ENCODE measurements at regions not wholly inside any gene's neighbourhood (a gene's known extent, or its start where the extent isn't known, plus 50 kb on each side); places are given as distances from the start of the nearest gene placed in this dataset.

DNA sequence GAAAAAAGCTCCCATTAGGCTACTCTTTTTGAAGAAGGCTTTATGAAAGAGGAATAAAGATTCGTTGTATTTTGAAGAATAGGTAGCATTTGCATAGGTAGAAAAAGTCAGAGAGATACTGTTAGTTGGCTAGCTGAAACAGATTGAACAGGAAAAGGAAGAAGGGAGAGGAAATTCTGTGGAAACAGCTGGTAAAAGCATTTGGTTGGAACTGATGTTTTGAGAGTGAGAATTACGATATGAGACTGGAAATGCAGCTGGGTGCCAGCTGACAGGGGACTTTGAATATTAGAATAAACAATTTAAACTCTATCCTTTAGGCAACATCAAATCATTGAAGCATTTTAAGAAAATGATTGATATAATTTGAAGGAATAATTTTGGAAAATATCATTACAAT lies 96.7 kb upstream of the CNTNAP5 start (continued):
- TF ChIP-seq ZNF462 (CRISPR knock-in tag; IDR thresholded peaks at IDR 0.05), result no peak

GRCh38 chr2:123935405-123935804 lies 89.7 kb upstream of the CNTNAP5 start:
- Histone ChIP-seq H4K20me1 (replicated peaks; ENCODE audit: insufficient read depth) (no peaks in the 10 kb centered on the region), H3K27me3 (ENCODE audit: insufficient read depth) (no peaks in the 10 kb centered on the region), H3K4me1 (ENCODE audit: insufficient read depth) (no peaks in the 10 kb centered on the region), H3K4me3 (no peak overlapping the region), H2AFZ (no peak overlapping the region), H3K79me2 (replicated peaks; ENCODE audit: insufficient read depth) (no peaks in the 10 kb centered on the region), H3F3A (replicated peaks; ENCODE audit: low read depth) (no peaks in the 10 kb centered on the region), H3K27ac (ENCODE audit: low read depth) (no peak overlapping the region), H3K4me2 (no peak overlapping the region), H3K9me2 (ENCODE audit: insufficient read depth) (peaks cover 3% of the 10 kb centered on the region; the same call in 1 of the 2 replicates), H3K36me3 (ENCODE audit: insufficient read depth) (no peaks in the 10 kb centered on the region)
- DNase-seq (ENCODE audit: low spot score) (no peak), ATAC-seq (no peak)
- H3K4me3 Mint-ChIP-seq, result no peak overlapping the region
- no peak overlapping the region for H3K27ac Mint-ChIP-seq
- no peaks in the 10 kb centered on the region for H3K4me1 Mint-ChIP-seq
- no peaks in the 10 kb centered on the region for H3K27me3 Mint-ChIP-seq (ENCODE audit: insufficient read depth, low read depth, poor library complexity)
- peaks cover 6% of the 10 kb centered on the region; the same call in 1 of the 3 replicates for H3K36me3 Mint-ChIP-seq (ENCODE audit: low read depth)
- peaks cover 6% of the 10 kb centered on the region; the same call in 2 of the 3 replicates for H3K9me3 Mint-ChIP-seq
- TF ChIP-seq EZH2 (IDR thresholded peaks at IDR 0.05; ENCODE audit: low read depth, unreplicated experiment) (no peak), EZH2phosphoT487 (IDR thresholded peaks at IDR 0.05; ENCODE audit: unreplicated experiment) (no peak), JUNB (IDR thresholded peaks at IDR 0.05; ENCODE audit: unreplicated experiment) (no peak), NANOG (IDR thresholded peaks at IDR 0.05; ENCODE audit: borderline replicate concordance) (no peak), ZNF331 (CRISPR knock-in tag; IDR thresholded peaks at IDR 0.05; ENCODE audit: low read depth) (no peak), ZNF462 (CRISPR knock-in tag; IDR thresholded peaks at IDR 0.05) (no peak), ZNF114 (CRISPR knock-in tag; IDR thresholded peaks at IDR 0.05) (no peak)
- TF ChIP-seq, protein P1, sequence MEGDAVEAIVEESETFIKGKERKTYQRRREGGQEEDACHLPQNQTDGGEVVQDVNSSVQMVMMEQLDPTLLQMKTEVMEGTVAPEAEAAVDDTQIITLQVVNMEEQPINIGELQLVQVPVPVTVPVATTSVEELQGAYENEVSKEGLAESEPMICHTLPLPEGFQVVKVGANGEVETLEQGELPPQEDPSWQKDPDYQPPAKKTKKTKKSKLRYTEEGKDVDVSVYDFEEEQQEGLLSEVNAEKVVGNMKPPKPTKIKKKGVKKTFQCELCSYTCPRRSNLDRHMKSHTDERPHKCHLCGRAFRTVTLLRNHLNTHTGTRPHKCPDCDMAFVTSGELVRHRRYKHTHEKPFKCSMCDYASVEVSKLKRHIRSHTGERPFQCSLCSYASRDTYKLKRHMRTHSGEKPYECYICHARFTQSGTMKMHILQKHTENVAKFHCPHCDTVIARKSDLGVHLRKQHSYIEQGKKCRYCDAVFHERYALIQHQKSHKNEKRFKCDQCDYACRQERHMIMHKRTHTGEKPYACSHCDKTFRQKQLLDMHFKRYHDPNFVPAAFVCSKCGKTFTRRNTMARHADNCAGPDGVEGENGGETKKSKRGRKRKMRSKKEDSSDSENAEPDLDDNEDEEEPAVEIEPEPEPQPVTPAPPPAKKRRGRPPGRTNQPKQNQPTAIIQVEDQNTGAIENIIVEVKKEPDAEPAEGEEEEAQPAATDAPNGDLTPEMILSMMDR (conservative IDR thresholded peaks at IDR 0.05; ENCODE audit: low read depth in 2 of 2), result peak; percentile 24 to 39; a peak in 2 of 4 replicates

Data from GM23338 (cell line).